ENCODE measurements at regions not wholly inside any gene's neighbourhood (a gene's known extent, or its start where the extent isn't known, plus 50 kb on each side); places are given as distances from the start of the nearest gene placed in this dataset.

- no peak overlapping the region for H3K4me3 ChIP-seq (ENCODE audit: low read depth, low read length)
- no peaks in the 10 kb centered on the region for H3K36me3 ChIP-seq (ENCODE audit: control insufficient read depth, insufficient read depth, low read length)
- no peak for DNase-seq (ENCODE audit: low read depth in 4 of 6, low spot score in 6 of 6)
- no peaks in the 10 kb centered on the region for H3K9me3 ChIP-seq (ENCODE audit: control insufficient read depth, insufficient read depth, low read length)
- WGBS (ENCODE audit: insufficient coverage), result no CpG with 5 or more reads among the region's 1 CpG
- no peaks in the 10 kb centered on the region for H3K4me1 ChIP-seq (ENCODE audit: control insufficient read depth, insufficient read depth, low read length)
- no peak overlapping the region for H3K27ac ChIP-seq (ENCODE audit: low read depth, low read length)
- no peaks in the 10 kb centered on the region for H3K27me3 ChIP-seq (ENCODE audit: control insufficient read depth, insufficient read depth, low read length)
These were observed 1801.1 kb upstream of the CELF4 start for GRCh38 chr18:39366656-39367055.

DNA sequence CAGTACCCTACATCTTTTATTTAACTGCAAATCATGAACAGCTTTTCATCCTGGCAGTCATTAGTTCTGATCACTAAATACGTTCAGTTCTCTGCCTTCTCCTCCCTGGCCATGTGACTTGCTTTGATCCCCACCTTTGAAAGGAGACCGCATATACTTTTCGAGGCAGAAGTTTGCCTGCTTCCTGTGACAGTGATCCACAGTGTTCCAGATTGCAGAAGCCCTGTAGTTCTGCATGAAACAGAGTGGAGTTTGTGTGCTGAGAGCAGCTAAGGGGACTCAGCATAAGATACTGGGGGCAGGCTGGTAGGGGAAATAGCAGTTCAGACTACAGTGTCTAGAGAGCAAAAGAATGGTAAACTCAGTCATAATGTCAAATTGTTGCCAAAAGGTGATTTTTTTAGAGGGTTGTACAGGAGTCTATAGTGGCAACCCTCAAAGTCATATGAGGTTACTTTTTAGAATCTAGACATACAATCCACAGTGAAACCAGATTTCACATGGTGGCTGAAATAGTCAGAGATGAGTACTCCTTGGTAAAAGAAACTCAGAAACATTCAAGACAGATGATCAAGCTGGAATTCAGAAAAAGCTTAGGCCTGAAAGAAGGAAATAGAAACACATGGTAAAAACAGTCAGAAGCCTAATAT is 1800.4 kb upstream of the CELF4 start:
- H3K4me3 ChIP-seq (ENCODE audit: low read depth, low read length), result no peak overlapping the region
- H3K27me3 ChIP-seq (ENCODE audit: control insufficient read depth, insufficient read depth, low read length), result no peaks in the 10 kb centered on the region
- H3K4me1 ChIP-seq (ENCODE audit: control insufficient read depth, insufficient read depth, low read length), result no peaks in the 10 kb centered on the region
- 36% methylated on average over 2 of the region's 3 CpGs for WGBS (ENCODE audit: insufficient coverage)
- H3K9me3 ChIP-seq (ENCODE audit: control insufficient read depth, insufficient read depth, low read length), result no peaks in the 10 kb centered on the region
- no peak for DNase-seq (ENCODE audit: low read depth in 4 of 6, low spot score in 6 of 6)
- H3K36me3 ChIP-seq (ENCODE audit: control insufficient read depth, insufficient read depth, low read length), result no peaks in the 10 kb centered on the region
- H3K27ac ChIP-seq (ENCODE audit: low read depth, low read length), result no peak overlapping the region

DNA sequence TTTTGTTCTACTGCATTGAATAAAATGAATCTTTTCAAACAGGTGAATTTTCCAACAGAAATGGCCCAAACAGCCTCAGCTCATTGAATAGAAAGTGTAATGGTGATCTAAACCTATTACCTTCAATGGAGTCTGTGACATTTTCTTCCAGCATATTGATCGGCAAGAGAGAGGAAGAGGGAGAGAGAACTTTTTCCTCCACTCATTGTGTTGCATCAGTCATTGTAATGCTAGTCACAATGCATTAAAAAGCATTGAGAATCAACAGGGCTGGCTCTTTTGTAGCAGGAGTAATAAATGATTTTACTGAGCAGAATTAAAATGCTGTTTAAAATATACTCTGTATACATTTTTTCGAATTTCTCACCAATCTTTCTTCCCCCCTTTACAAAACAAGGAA is 1794.5 kb upstream of the CELF4 start:
- Histone ChIP-seq H3K4me3 (ENCODE audit: low read depth, low read length) (no peak overlapping the region), H3K9me3 (ENCODE audit: control insufficient read depth, insufficient read depth, low read length) (no peaks in the 10 kb centered on the region), H3K27ac (ENCODE audit: low read depth, low read length) (no peak overlapping the region), H3K4me1 (ENCODE audit: control insufficient read depth, insufficient read depth, low read length) (no peaks in the 10 kb centered on the region), H3K36me3 (ENCODE audit: control insufficient read depth, insufficient read depth, low read length) (no peaks in the 10 kb centered on the region), H3K27me3 (ENCODE audit: control insufficient read depth, insufficient read depth, low read length) (no peaks in the 10 kb centered on the region)
- WGBS (ENCODE audit: insufficient coverage), result no CpG with 5 or more reads among the region's 2 CpGs
- DNase-seq (ENCODE audit: low read depth in 4 of 6, low spot score in 6 of 6), result peak in 1 of 6 donors; percentile 57

DNA sequence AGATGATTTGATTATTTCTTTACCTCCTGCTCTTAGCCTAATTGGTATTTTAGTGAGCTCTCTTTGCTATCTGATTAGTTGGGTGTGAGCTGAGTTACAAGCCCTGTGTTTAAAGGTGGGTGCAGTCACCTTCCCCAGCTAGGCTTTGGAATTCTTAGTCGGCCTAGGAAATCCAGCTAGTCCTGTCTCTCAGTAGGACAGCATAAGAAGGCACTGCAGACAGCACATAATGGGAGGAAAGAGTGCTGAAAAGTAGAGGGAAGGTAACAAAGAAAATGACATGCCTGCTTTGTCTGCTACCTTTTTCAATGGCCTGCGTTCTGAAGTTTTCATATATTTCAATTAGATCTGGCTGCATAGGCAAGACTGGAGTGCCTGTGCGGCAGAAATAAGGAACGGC is 1794.0 kb upstream of the CELF4 start:
- Histone ChIP-seq H3K27ac (ENCODE audit: low read depth, low read length) (no peak overlapping the region), H3K27me3 (ENCODE audit: control insufficient read depth, insufficient read depth, low read length) (no peaks in the 10 kb centered on the region), H3K36me3 (ENCODE audit: control insufficient read depth, insufficient read depth, low read length) (no peaks in the 10 kb centered on the region), H3K4me3 (ENCODE audit: low read depth, low read length) (no peak overlapping the region), H3K4me1 (ENCODE audit: control insufficient read depth, insufficient read depth, low read length) (no peaks in the 10 kb centered on the region), H3K9me3 (ENCODE audit: control insufficient read depth, insufficient read depth, low read length) (no peaks in the 10 kb centered on the region)
- DNase-seq (ENCODE audit: low read depth in 4 of 6, low spot score in 6 of 6), result no peak
- 54% methylated on average over 3 of the region's 4 CpGs for WGBS (ENCODE audit: insufficient coverage)

- no CpG with 5 or more reads among the region's 2 CpGs for WGBS (ENCODE audit: insufficient coverage)
- no peak overlapping the region for H3K4me3 ChIP-seq (ENCODE audit: low read depth, low read length)
- no peak for DNase-seq (ENCODE audit: low read depth in 4 of 6, low spot score in 6 of 6)
- no peaks in the 10 kb centered on the region for H3K36me3 ChIP-seq (ENCODE audit: control insufficient read depth, insufficient read depth, low read length)
- no peaks in the 10 kb centered on the region for H3K9me3 ChIP-seq (ENCODE audit: control insufficient read depth, insufficient read depth, low read length)
- no peak overlapping the region for H3K27ac ChIP-seq (ENCODE audit: low read depth, low read length)
- H3K4me1 ChIP-seq (ENCODE audit: control insufficient read depth, insufficient read depth, low read length), result no peaks in the 10 kb centered on the region
- H3K27me3 ChIP-seq (ENCODE audit: control insufficient read depth, insufficient read depth, low read length), result no peaks in the 10 kb centered on the region
These were observed 1785.3 kb upstream of the CELF4 start for GRCh38 chr18:39350945-39351344.

DNA sequence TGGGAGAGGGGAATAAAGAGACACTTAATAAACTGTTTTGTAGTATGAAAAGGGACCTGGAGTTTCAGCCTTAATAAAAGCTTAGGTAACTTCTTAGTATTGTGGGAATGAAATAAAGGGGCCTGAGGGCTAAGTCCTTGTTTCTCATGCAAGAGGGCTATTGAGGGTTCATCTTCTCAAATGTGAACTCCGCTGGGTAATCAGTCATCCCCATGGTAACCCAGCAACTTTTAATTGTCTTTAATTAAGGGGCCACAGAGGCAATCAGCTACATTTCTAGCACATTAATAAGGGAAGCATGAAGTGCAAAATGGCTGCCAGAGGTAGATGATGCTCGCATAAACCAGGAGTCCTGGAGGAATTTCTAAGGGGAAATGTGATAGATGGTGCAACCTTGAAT is 1784.2 kb upstream of the CELF4 start:
- Histone ChIP-seq H3K27ac (ENCODE audit: low read depth, low read length) (no peak overlapping the region), H3K4me3 (ENCODE audit: low read depth, low read length) (no peak overlapping the region), H3K27me3 (ENCODE audit: control insufficient read depth, insufficient read depth, low read length) (no peaks in the 10 kb centered on the region), H3K9me3 (ENCODE audit: control insufficient read depth, insufficient read depth, low read length) (no peaks in the 10 kb centered on the region), H3K36me3 (ENCODE audit: control insufficient read depth, insufficient read depth, low read length) (no peaks in the 10 kb centered on the region), H3K4me1 (ENCODE audit: control insufficient read depth, insufficient read depth, low read length) (no peaks in the 10 kb centered on the region)
- WGBS (ENCODE audit: insufficient coverage), result 100% methylated on average over 1 of the region's 2 CpGs
- no peak for DNase-seq (ENCODE audit: low read depth in 4 of 6, low spot score in 6 of 6)

DNA sequence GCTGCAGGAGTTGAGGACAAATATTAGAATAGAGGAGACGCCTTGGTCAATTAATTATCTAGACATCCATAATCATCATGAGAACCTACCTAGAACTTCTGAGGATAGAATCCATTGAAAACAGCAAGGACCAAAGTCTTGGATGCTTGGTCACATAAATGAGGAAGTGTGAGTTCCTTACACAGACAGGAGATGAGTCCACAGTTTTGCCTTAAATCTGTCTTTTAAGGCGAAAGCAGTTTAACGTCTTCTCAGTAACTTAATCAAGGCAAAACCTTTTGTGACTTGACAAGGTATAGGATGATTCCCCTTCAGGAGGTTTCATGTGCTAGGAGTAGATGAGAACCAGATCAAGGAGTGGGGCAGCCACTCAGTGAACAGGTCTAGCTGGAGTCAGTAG is 1783.2 kb upstream of the CELF4 start:
- Histone ChIP-seq H3K27me3 (ENCODE audit: control insufficient read depth, insufficient read depth, low read length) (no peaks in the 10 kb centered on the region), H3K9me3 (ENCODE audit: control insufficient read depth, insufficient read depth, low read length) (no peaks in the 10 kb centered on the region), H3K4me3 (ENCODE audit: low read depth, low read length) (no peak overlapping the region), H3K36me3 (ENCODE audit: control insufficient read depth, insufficient read depth, low read length) (no peaks in the 10 kb centered on the region), H3K27ac (ENCODE audit: low read depth, low read length) (no peak overlapping the region), H3K4me1 (ENCODE audit: control insufficient read depth, insufficient read depth, low read length) (no peaks in the 10 kb centered on the region)
- WGBS (ENCODE audit: insufficient coverage), result 80% methylated on average over 2 of the region's 3 CpGs
- no peak for DNase-seq (ENCODE audit: low read depth in 4 of 6, low spot score in 6 of 6)

- H3K4me1 ChIP-seq (ENCODE audit: control insufficient read depth, insufficient read depth, low read length), result no peaks in the 10 kb centered on the region
- H3K9me3 ChIP-seq (ENCODE audit: control insufficient read depth, insufficient read depth, low read length), result no peaks in the 10 kb centered on the region
- no peak overlapping the region for H3K27ac ChIP-seq (ENCODE audit: low read depth, low read length)
- no peak for DNase-seq (ENCODE audit: low read depth in 4 of 6, low spot score in 6 of 6)
- no peak overlapping the region for H3K4me3 ChIP-seq (ENCODE audit: low read depth, low read length)
- H3K36me3 ChIP-seq (ENCODE audit: control insufficient read depth, insufficient read depth, low read length), result no peaks in the 10 kb centered on the region
- no peaks in the 10 kb centered on the region for H3K27me3 ChIP-seq (ENCODE audit: control insufficient read depth, insufficient read depth, low read length)
- WGBS (ENCODE audit: insufficient coverage), result 69% methylated on average over 5 of the region's 5 CpGs
These were observed 1782.1 kb upstream of the CELF4 start for GRCh38 chr18:39347701-39348100.

DNA sequence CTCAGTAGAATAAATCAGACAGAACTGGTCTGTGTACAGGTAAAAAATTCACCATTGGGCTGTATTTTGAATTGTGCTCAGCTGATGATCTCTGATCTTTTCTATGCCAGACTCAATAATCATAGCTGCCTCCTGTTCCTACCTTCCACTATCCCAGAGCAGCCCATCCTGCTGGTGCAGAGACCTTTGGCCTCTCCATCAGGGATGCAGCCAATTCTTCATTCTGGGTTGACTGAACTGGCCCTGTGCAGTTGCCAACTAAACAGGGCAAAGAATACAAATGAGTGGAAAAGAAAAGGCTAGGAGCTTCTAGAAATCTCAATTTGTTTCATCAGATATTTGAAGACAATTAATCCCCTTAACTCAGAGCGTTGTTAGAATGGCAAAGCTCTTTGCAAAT is 1781.3 kb upstream of the CELF4 start:
- no peak overlapping the region for H3K27ac ChIP-seq (ENCODE audit: low read depth, low read length)
- WGBS (ENCODE audit: insufficient coverage), result no CpG with 5 or more reads among the region's 1 CpG
- peak in 1 of 6 donors; percentile 18 for DNase-seq (ENCODE audit: low read depth in 4 of 6, low spot score in 6 of 6)

DNA sequence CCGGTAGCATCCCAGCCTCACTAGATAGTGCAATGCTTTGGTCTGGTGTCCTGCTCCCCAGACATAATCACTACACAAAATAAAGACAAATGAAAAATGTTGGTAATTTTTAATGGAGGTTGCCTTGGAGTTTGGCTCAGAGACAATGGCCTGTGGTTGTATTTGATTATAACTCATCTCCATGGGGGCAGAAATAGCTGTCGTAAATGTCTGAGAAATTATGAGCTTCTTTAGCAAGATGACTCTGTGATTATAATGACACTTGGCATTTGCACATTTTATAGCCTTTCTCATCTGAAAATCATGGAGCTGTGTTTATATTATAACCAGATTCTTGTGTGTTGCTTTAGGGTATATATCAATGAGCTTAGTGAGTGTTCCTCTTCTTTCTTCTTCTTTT is 1779.7 kb upstream of the CELF4 start:
- Histone ChIP-seq H3K27me3 (ENCODE audit: control insufficient read depth, insufficient read depth, low read length) (no peaks in the 10 kb centered on the region), H3K4me1 (ENCODE audit: control insufficient read depth, insufficient read depth, low read length) (no peaks in the 10 kb centered on the region), H3K36me3 (ENCODE audit: control insufficient read depth, insufficient read depth, low read length) (no peaks in the 10 kb centered on the region), H3K9me3 (ENCODE audit: control insufficient read depth, insufficient read depth, low read length) (no peaks in the 10 kb centered on the region), H3K27ac (ENCODE audit: low read depth, low read length) (no peak overlapping the region), H3K4me3 (ENCODE audit: low read depth, low read length) (no peak overlapping the region)
- no CpG with 5 or more reads among the region's 2 CpGs for WGBS (ENCODE audit: insufficient coverage)
- peak in 1 of 6 donors; percentile 57 for DNase-seq (ENCODE audit: low read depth in 4 of 6, low spot score in 6 of 6)

More for the DNA sequence above, 1781.3 kb upstream of the CELF4 start:
- Histone ChIP-seq H3K4me1 (ENCODE audit: control insufficient read depth, insufficient read depth, low read length) (no peaks in the 10 kb centered on the region), H3K4me3 (ENCODE audit: low read depth, low read length) (no peak overlapping the region), H3K27me3 (ENCODE audit: control insufficient read depth, insufficient read depth, low read length) (no peaks in the 10 kb centered on the region), H3K36me3 (ENCODE audit: control insufficient read depth, insufficient read depth, low read length) (no peaks in the 10 kb centered on the region), H3K9me3 (ENCODE audit: control insufficient read depth, insufficient read depth, low read length) (no peaks in the 10 kb centered on the region)
